AG08395 (cell line): ENCODE measurements at regions not wholly inside any gene's neighbourhood (a gene's known extent, or its start where the extent isn't known, plus 50 kb on each side); places are given as distances from the start of the nearest gene placed in this dataset.
A peak's percentile ranks its signal among the peaks of the same experiment; 100 is the strongest.
"Not testable (repeated sequence)": the region's sequence is repeated elsewhere in the genome, so short reads cannot be mapped to it uniquely, and the experiment has no call there.

Source experiments
- DNase-seq: peaks from one replicate; pipeline ENCODE4 v3.0.0; 2012; ENCODE audit warnings: mixed read lengths, low spot score

DNA sequence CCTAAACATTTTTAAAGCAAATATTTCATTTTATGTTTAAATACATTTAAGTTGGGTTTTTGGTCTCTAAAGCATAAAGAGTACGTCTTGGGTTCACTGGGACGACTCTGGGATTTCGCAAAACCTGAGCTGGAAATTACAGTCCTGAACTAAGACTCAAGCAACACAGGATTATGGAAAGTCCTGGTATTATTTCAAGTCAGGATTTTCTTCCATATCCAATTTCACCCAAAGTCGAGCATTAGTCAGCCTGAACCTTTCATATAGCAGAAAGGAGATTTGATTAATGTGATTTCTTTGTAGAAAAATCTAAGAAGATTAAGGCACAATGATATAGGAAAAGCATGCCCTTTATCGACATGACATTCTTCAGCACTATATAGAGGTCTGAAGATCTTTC lies 100.0 kb downstream of the MTERF1 start:
- DNase-seq: no peak

GRCh38 chr7:91784469-91784868 lies 96.0 kb downstream of the MTERF1 start:
- peak; percentile 60 for DNase-seq

GRCh38 chr7:91787931-91788330 lies 92.6 kb downstream of the MTERF1 start:
- no peak for DNase-seq

DNA sequence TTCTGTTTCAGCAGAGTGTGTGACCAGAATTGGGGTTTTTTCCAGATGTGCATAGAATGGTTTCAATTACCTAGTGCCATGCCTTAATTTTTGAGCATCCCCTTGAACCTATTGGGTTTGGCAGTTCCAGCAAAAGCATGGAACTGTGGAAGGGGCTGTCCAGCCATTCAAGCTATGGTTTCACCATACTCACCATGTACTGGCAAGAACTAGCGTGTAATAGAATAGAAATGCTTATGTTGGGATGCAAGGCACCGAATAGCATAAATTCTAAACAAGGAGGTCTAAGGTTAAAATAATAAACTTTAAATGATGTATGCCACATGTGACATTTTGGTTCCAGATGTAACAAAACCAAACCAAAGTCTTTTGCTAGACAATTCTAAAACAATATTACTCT lies 91.4 kb downstream of the MTERF1 start:
- DNase-seq: no peak

DNA sequence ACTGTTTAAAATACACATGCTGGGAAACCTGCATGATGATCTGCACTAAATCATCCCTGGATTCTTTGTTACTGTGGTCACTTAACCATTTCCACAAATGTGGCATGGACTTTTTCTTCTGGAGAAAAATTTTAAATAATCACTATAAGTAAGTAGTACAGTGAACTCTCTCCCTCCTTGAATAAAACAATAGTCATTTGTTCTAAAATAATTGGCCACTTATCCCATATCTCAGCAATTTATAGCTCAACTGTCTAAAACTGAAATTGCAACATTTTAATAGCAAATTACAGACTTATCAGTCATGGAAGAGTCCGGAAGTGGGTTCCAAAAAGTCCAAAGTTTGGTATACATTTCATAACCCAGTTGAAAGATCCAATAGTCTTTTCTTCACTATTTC lies 90.9 kb downstream of the MTERF1 start:
- peak; percentile 18 for DNase-seq

GRCh38 chr7:91790646-91791045 lies 89.9 kb downstream of the MTERF1 start:
- not testable (repeated sequence) for DNase-seq

DNA sequence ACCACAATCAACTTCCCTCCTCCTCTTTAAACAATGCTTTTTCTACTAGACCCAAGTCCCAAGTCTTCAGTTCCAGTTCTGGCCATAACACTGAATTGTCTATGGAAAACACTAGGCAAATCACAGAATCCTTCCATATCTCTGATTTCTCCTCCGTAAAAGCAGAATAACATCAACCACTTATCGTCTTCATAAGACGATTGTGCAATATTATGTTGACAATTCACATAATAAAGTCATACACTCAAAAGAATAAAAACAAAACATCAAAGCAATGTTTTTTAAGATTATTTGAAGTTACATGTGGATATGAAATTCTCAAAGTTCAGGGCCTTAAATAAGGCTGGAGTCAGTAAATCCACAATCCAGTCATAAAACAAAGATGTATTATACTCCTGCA lies 84.4 kb downstream of the MTERF1 start:
- no peak for DNase-seq

DNA sequence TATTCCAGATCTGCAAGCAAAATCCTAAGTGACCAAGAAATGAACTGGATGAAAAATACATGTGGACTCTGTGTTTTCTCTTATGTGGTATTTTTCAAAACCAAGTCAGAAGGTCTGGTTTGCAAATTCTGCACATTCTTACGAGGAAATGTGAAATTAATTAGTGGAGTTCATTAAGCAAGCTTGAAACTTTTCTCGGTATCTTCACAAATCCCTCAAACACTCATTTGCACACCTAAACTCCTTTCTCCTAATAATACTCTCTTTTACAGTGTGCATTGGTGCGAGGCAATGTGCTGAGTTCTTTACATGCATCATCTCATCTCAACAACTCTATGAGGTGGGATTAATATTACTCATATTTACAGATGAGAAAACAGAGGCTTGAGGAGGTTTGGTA lies 82.1 kb downstream of the MTERF1 start:
- DNase-seq: no peak

- no peak for DNase-seq
These were observed 80.1 kb downstream of the MTERF1 start for GRCh38 chr7:91800389-91800788.

GRCh38 chr7:91801331-91801983 lies 79.0 kb downstream of the MTERF1 start:
- no peak for DNase-seq

- no peak for DNase-seq
These were observed 69.3 kb downstream of the MTERF1 start for GRCh38 chr7:91811236-91811635.

- no peak for DNase-seq
These were observed 68.9 kb downstream of the MTERF1 start for GRCh38 chr7:91811641-91812040.

DNA sequence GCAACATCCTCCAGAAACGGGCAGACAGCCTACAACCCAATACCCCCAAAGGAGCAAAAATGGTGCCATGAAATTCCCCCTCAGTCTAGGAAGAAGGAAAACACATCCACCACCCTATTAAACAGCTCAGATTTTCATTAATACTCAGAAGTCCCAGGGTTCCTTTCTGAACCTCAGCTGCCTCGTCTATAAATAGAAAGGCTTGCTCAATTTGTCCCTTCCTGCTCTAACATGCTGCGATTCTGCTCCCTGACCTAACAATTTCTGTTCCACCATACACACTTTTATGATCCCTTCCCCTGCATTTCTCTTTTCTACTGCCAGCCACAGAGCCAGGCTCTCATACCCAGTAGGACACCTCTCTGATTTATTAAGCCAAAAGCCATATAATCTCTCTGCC lies 68.1 kb downstream of the MTERF1 start:
- DNase-seq: peak; percentile 13

- DNase-seq: no peak
These were observed 66.3 kb downstream of the MTERF1 start for GRCh38 chr7:91814189-91814588.
